ENCODE measurements at regions not wholly inside any gene's neighbourhood (a gene's known extent, or its start where the extent isn't known, plus 50 kb on each side); places are given as distances from the start of the nearest gene placed in this dataset.

- DNase-seq = no peak
These were observed 199.1 kb downstream of the FOXL1 start for GRCh38 chr16:86777381-86777946.

DNA sequence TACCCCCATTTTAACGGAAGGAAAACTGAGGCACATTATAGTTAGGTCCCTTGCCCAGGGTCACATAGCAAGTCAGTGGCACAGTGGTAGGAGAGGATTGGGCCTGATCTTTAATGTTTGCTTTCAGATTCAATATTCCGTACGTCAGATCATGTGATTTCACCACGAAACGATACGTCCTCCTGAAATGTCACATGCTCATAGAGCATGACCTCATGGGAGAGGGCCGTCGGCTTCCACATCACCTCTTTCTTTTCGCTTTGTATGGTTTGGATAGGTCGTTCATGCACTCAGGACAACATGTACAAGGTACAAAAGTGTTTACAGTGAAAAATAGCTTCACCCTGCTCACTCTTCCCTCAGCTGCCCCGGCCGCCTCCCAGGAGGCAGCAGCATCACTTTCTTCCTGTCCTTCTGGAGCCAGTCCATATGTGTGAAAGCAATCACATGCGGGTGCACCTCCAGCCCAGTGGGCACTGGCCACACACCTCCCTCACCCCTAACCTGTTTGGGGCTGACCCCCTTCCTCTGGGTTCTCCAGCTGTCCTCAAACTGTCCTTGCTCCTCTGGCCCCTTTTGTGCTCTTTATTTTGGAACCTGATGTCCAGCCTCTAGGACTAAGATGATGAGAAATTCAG is 199.9 kb downstream of the FOXL1 start:
- DNase-seq = no peak

DNA sequence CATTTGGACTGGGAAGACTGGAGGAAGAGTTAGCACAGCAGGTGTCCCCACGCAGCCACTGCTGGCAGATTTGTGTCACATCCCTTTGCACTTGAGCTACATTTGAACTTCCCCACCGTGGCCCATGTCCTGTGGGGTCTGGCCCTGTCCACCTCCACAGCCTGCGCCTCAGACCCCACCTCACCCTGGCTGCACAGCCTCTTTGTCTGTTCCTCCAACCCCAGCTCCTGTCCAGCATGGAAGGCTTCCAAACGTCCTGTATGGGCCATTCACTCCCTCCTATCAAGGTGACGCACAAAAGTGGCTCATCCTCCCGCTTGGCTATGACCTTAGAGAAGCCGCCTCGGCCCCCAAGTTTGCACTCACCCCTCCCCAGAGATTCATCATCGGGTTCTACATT is 200.6 kb downstream of the FOXL1 start:
- DNase-seq = no peak

DNA sequence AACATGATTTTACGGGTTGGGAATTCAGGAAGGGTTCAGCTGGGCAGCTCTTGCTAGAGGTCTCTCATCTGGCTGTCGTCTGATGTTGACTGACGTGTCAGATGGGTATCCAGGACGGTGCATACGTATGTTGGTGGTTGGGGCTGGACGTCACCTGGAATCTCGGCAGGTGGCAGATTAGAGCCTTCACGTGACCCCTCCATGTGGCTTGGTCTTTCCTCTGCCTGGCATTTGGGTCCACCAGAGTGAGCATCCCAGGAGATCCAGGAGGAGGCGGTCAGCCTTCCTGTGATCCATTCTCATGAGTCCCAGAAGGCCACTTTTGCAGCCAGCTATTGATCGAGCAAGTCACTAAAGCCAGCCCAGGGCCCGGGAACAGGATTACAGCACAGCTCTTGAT is 202.7 kb downstream of the FOXL1 start:
- no peak for DNase-seq

- DNase-seq = no peak
These were observed 205.6 kb downstream of the FOXL1 start for GRCh38 chr16:86783636-86784626.

DNA sequence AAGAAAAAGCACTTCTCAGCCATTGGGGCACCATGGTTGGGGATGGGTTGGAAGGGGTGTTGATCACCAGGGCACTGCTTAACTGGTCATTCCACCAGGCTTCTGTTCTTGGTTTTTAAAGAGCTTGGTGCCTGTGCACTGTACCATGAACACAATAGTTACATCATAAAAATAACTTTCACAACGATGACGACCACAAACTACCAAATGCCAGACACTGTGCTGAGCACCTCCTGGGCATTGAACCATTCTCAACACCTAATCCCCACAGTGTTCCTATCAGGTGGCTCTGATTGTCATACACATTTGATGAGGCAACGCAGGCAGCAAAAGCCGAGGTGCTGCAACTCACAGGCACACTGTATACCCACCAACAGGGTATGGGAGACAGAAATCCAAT is 208.0 kb downstream of the FOXL1 start:
- DNase-seq = no peak

DNA sequence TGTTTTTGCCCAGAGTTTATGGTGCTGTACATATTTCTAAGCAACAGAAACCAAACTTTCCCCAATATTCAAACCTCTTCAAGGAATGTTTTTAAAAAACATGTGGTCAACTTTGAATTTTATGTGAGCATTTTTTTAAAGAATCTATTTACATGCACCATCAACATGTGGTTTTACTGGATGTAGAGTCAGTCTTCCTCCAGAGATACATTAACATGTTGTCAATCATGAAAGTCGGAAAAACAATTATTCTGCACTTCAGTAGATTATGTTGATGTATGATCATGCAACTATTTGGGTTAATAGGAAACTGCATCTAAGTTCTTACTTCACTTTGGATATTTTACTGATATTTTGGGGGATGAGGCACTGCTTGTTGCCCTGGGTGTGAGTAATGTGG is 208.6 kb downstream of the FOXL1 start:
- no peak for DNase-seq

DNA sequence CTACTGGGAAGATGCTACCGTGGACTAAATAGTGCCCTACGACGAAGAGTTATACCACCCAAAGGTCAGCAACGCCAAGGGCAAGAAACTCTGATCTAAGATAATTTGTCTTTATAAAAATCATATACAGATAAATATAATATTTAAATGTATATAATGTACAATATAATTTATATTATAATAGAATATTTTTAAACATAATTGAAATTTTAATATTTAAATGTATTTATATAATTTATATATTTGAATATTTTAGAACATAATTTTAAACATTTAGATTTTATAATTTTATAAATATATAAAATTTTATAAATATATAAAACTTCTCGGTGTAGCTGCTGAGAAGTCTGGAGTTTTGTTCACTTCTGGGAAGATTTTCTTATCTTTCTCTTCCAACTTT is 209.2 kb downstream of the FOXL1 start:
- DNase-seq = no peak

- no peak for DNase-seq
These were observed 211.3 kb downstream of the FOXL1 start for GRCh38 chr16:86789621-86790051.

DNA sequence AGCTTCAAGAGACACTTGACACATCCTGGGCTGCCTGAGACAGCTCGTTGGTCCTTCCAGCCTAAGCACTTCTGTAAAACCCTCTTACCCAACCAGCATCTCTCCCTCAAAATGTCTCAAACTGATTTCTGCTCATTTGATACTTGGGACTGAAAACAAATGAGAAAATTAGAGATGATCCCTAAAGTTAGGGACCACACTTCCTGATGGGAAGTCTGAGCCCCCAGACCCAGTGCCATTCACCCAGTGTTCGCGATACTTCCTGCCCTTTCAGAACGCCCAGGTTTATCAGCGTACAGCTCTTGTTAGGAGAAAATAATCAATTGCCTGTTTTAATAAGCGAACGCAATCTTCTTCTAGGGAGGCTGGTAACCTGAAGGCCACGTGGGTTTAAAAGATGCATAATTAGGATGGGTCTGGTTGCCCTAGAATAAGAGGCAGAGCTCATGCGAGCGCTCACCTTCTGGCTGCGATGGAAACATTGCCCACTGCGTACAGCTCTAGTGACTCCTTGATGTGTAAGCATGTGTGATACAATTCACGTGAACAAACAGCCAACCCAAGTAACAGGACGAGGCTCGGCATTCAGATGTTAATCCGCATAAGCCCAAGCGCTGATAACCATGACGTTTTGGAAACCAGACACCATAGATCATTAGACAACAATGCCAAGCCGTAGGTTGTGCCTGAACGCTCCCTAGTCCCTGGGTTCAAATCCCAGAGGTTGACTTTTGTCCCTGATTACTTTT is 213.1 kb downstream of the FOXL1 start:
- no peak for DNase-seq

DNA sequence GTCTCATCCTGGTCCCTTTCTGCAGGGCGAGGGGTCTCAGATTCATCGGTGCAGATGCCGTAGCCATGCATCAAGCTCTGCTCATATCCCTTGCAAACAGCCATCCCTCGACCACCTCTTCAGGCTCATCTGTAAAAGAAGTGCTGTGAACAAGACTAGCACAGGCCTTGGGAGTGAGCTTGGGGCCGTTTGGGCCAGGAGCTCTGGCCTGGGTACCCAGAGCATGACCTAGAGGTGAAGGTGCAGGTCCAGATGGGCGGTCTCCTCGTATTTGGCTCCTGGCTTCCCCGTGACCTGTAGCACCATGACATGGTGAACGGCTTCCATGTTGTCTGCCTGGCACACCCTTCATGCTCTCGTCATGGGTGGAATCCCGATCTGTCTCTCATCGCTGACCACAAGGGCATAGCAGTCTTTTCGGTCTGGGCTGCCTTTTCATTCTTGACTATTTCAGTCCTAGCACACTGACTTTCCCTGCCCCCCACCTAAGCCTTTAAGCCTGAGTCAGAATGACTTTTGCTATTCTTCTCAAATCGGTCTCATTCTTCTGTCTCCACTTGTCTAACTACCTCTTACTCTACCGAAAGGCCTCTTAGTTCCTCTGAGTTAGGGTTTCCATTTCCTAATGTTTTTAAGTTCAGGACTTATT is 216.0 kb downstream of the FOXL1 start:
- no peak for DNase-seq

DNA sequence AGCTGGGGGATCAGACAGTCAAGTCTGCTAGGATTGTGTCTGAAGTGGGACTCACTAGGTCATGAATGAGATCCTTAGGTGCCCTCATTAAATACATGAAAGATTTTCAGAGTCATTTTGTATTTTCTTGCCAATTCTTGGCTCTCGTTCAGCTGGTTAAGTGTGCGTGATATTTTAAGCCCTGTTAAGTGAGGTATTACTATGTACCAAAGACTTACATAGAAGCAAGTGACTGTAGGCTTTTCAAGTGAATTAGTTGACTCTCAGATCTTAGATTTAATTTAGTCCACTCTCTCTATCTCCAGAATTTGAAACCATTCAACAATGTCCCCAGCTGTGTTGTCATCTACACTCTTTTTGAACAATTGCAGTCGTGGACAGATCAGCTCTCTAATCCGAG is 219.4 kb downstream of the FOXL1 start:
- DNase-seq = no peak

DNA sequence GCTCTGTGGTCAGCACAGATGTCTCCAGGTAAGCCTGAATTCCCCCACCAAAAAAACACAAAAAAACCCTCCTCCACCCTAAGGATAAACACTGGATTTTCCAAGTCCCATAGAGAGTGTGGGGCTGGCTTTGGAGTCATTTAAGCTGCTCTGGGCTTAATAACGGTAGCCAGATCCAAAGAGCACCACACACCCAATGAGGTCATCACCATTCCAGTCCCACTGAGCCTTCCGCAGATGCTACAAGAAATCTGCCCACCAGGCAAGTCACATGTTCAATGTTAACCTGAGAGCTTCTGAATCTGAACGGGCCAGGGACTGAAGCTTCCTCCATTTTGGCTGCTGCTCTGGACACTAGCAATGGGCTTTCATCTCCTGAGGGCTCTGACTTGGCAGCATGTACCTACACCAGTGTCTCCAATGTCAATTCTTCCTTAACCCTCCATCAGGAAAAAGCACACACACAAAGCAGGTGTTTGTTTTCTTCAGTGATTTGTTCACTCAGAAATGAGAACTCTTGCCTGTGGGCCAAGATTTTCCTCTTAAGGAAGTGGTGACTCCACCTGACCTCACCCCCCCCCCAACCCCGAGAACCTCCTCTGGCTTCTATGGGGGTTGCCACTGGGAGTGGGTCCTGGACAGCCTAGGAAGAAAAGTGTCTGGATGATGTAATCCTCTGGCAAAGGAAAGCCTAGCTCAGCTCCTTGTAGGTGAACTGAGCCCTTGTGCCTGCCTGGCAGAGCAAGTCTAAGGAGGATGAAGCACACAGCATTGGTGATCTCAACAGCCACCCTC is 220.1 kb downstream of the FOXL1 start:
- no peak for DNase-seq

GRCh38 chr16:86799367-86799766 is 221.0 kb downstream of the FOXL1 start:
- DNase-seq = no peak

- DNase-seq = no peak
These were observed 222.5 kb downstream of the FOXL1 start for GRCh38 chr16:86800894-86801293.

- no peak for DNase-seq
These were observed 223.7 kb downstream of the FOXL1 start for GRCh38 chr16:86802013-86802412.

DNA sequence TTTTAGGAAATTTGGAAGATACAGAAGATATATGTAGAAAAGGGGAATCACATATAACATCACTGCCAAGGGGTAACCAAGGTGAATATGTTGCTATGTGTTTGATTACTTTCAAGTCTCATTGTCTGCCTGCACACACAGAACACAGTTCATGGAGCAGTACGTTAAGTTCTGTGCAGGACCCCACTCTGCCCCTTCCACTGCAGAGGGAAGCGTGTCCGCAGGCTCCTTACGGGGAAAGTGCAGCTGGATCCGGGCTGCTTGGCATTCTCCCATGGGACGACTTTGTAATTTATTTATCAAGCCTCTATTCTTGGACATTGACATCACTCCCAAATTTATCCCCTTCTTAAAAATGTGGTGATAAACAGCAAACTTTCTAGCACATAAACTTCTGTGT is 226.8 kb downstream of the FOXL1 start:
- no peak for DNase-seq

GRCh38 chr16:86806181-86806837 is 228.0 kb downstream of the FOXL1 start:
- DNase-seq = no peak

DNA sequence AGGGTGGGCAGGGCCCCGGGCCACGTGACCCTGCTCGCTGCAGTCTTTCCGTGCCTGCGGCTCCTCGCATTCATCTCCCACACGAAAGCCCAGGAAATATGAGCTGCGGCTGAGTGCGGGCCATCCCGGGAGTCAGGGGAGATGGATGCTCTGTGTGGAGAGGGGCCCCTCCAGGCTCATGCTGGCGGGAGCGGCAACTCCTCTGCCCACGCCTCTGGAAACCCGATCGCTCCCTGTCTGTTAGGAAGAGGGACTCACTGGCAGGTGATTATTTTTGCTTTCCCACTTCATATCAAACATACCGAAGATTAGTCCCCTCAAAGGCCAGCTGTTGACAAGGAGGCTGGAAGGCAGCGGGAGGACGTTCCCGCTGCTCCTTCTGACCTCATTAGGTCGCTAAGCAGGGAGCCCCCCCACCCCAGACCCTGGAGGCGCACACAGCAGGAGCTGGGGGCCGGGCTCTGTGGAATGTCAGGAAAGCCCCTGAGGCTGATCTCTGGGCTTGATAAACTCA is 228.5 kb downstream of the FOXL1 start:
- DNase-seq = peak; percentile 76

GRCh38 chr16:86808863-86809444 is 230.6 kb downstream of the FOXL1 start:
- DNase-seq = no peak
